ENCODE measurements at regions not wholly inside any gene's neighbourhood (a gene's known extent, or its start where the extent isn't known, plus 50 kb on each side); places are given as distances from the start of the nearest gene placed in this dataset.
A peak's percentile ranks its signal among the peaks of the same experiment; 100 is the strongest.
"Not testable (repeated sequence)": the region's sequence is repeated elsewhere in the genome, so short reads cannot be mapped to it uniquely, and the experiment has no call there.

GRCh38 chrX:10698318-10698640 lies 77.9 kb upstream of the MID1 start:
- H3K27ac ChIP-seq, result no peak overlapping the region
- no peak for TF ChIP-seq CTCF (conservative IDR thresholded peaks at IDR 0.05)

GRCh38 chrX:10702031-10702430 lies 81.6 kb upstream of the MID1 start:
- no peak overlapping the region for H3K27ac ChIP-seq
- TF ChIP-seq CTCF (conservative IDR thresholded peaks at IDR 0.05), result no peak

- H3K27ac ChIP-seq, result not testable (repeated sequence)
These were observed 86.0 kb upstream of the MID1 start for GRCh38 chrX:10706342-10706741.

- no peak for TF ChIP-seq CTCF (conservative IDR thresholded peaks at IDR 0.05)
These were observed 87.4 kb upstream of the MID1 start for GRCh38 chrX:10707773-10708172.

GRCh38 chrX:10709276-10709675 lies 88.9 kb upstream of the MID1 start:
- TF ChIP-seq CTCF (conservative IDR thresholded peaks at IDR 0.05), result no peak
- peak overlapping the region; percentile 47; the same call in 1 of the 2 replicates for H3K27ac ChIP-seq

More at GRCh38 chrX:10707773-10708172, 87.4 kb upstream of the MID1 start:
- H3K27ac ChIP-seq, result no peak overlapping the region

GRCh38 chrX:10714531-10714930 lies 94.1 kb upstream of the MID1 start:
- no peak for TF ChIP-seq CTCF (conservative IDR thresholded peaks at IDR 0.05)

GRCh38 chrX:10722851-10723250 lies 102.5 kb upstream of the MID1 start:
- no peak overlapping the region for H3K27ac ChIP-seq
- TF ChIP-seq CTCF (conservative IDR thresholded peaks at IDR 0.05), result peak; percentile 80

More at GRCh38 chrX:10714531-10714930, 94.1 kb upstream of the MID1 start:
- H3K27ac ChIP-seq, result no peak overlapping the region

GRCh38 chrX:10725071-10725470 lies 104.7 kb upstream of the MID1 start:
- H3K27ac ChIP-seq, result no peak overlapping the region
- TF ChIP-seq CTCF (conservative IDR thresholded peaks at IDR 0.05), result peak; percentile 43
